ENCODE measurements at regions not wholly inside any gene's neighbourhood (a gene's known extent, or its start where the extent isn't known, plus 50 kb on each side); places are given as distances from the start of the nearest gene placed in this dataset.

DNA sequence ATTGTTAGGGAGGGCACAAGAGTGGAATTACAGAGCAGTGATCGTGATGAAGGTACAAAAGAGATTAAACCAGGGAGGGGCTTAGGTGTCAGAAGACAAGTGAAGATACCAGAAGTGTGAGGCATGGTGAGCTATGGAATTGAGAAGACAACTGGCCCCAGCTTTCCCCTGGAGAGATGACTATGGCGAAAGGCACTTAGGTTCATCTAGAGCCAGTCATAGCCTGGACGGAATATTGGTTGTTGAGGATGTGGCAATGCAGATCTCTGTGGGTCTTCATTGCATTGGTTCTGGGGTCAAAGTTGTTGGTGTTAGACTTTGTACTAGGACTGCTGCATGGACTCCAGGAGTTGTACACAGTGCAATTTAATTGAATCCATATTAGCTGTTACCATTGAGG is 115.7 kb downstream of the FASLG start:
- TF ChIP-seq, protein P1, sequence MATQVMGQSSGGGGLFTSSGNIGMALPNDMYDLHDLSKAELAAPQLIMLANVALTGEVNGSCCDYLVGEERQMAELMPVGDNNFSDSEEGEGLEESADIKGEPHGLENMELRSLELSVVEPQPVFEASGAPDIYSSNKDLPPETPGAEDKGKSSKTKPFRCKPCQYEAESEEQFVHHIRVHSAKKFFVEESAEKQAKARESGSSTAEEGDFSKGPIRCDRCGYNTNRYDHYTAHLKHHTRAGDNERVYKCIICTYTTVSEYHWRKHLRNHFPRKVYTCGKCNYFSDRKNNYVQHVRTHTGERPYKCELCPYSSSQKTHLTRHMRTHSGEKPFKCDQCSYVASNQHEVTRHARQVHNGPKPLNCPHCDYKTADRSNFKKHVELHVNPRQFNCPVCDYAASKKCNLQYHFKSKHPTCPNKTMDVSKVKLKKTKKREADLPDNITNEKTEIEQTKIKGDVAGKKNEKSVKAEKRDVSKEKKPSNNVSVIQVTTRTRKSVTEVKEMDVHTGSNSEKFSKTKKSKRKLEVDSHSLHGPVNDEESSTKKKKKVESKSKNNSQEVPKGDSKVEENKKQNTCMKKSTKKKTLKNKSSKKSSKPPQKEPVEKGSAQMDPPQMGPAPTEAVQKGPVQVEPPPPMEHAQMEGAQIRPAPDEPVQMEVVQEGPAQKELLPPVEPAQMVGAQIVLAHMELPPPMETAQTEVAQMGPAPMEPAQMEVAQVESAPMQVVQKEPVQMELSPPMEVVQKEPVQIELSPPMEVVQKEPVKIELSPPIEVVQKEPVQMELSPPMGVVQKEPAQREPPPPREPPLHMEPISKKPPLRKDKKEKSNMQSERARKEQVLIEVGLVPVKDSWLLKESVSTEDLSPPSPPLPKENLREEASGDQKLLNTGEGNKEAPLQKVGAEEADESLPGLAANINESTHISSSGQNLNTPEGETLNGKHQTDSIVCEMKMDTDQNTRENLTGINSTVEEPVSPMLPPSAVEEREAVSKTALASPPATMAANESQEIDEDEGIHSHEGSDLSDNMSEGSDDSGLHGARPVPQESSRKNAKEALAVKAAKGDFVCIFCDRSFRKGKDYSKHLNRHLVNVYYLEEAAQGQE (IDR thresholded peaks at IDR 0.05; ENCODE audit: low read depth, low read length), result no peak
- TF ChIP-seq YY1 (IDR thresholded peaks at IDR 0.05; ENCODE audit: low read depth) (no peak), SMC3 (IDR thresholded peaks at IDR 0.05; ENCODE audit: low read depth, low read length) (no peak), EP300 (IDR thresholded peaks at IDR 0.05; ENCODE audit: borderline replicate concordance in 1 of 2, low read depth in 1 of 2, low read length in 1 of 2) (no peak), POLR2AphosphoS5 (IDR thresholded peaks at IDR 0.05; ENCODE audit: low read depth, low read length) (no peak), SIN3A (IDR thresholded peaks at IDR 0.05; ENCODE audit: borderline replicate concordance, low read depth, low read length) (no peak), GABPA (IDR thresholded peaks at IDR 0.05; ENCODE audit: low read depth) (no peak), JUND (IDR thresholded peaks at IDR 0.05) (no peak)
- TF ChIP-seq, protein P2, sequence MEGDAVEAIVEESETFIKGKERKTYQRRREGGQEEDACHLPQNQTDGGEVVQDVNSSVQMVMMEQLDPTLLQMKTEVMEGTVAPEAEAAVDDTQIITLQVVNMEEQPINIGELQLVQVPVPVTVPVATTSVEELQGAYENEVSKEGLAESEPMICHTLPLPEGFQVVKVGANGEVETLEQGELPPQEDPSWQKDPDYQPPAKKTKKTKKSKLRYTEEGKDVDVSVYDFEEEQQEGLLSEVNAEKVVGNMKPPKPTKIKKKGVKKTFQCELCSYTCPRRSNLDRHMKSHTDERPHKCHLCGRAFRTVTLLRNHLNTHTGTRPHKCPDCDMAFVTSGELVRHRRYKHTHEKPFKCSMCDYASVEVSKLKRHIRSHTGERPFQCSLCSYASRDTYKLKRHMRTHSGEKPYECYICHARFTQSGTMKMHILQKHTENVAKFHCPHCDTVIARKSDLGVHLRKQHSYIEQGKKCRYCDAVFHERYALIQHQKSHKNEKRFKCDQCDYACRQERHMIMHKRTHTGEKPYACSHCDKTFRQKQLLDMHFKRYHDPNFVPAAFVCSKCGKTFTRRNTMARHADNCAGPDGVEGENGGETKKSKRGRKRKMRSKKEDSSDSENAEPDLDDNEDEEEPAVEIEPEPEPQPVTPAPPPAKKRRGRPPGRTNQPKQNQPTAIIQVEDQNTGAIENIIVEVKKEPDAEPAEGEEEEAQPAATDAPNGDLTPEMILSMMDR (IDR thresholded peaks at IDR 0.05), result no peak
- TF ChIP-seq, protein P3, sequence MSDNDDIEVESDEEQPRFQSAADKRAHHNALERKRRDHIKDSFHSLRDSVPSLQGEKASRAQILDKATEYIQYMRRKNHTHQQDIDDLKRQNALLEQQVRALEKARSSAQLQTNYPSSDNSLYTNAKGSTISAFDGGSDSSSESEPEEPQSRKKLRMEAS (IDR thresholded peaks at IDR 0.05; ENCODE audit: low read depth), result no peak

Data from SK-N-SH (cell line).